Activated CD4-positive, alpha-beta T cell treated with anti-CD3 and anti-CD28 coated beads, Interleukin-10, Interleukin-2, amounts not matched to agents 100 ng/mL and 50 ng/mL, durations not matched to agents 16 hours and 8 hours (primary cell): ENCODE measurements at regions not wholly inside any gene's neighbourhood (a gene's known extent, or its start where the extent isn't known, plus 50 kb on each side); places are given as distances from the start of the nearest gene placed in this dataset.

Source experiments
- DNase-seq: peaks from one replicate; pipeline ENCODE4 v3.0.0-alpha.2; 2020

DNA sequence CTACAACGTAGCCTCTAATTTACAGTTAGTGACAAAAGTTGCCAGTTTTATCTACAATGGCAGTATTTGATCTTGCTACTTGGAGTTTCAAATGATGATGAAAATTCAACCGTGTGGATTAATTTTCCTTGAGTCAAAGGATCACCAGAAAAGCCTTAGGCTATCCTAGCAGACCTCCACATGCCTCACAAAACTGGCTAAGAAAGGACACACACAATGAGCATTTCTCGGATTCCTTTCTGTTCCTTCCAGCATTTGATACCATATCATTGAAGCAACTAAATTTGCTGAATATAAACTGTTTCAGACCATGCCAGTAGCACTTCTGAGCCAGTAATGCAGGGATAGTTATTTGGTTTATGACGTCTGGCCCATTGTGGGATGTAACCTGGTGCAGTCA lies 587.4 kb upstream of the MDFIC2 start:
- DNase-seq, result no peak

GRCh38 chr3:70890020-70890394 lies 577.6 kb upstream of the MDFIC2 start:
- DNase-seq, result no peak

GRCh38 chr3:70889162-70890019 lies 577.0 kb upstream of the MDFIC2 start:
- no peak for DNase-seq

GRCh38 chr3:70885636-70886035 lies 573.2 kb upstream of the MDFIC2 start:
- no peak for DNase-seq

GRCh38 chr3:70882104-70882503 lies 569.7 kb upstream of the MDFIC2 start:
- DNase-seq, result no peak

- DNase-seq, result no peak
Measured at GRCh38 chr3:70880421-70880820, 568.0 kb upstream of the MDFIC2 start.

DNA sequence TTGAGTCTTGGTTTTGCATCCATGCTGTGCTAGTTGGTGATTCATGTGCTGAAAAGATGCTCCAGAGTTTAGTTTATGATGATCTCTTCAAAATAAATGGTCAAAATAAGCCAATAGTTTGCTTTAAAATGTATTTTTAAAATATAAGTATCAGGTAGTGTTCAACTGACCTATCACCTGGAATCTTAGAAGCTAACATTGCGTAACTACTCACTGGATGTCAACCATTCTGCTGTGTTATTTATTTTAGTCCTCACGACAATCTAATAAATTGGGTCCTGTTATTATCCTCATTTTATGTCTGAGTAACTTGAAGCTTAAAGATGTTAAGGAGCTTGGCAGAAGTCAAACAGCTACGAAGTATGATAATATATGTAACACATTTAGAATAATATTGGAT lies 563.7 kb upstream of the MDFIC2 start:
- DNase-seq, result no peak

DNA sequence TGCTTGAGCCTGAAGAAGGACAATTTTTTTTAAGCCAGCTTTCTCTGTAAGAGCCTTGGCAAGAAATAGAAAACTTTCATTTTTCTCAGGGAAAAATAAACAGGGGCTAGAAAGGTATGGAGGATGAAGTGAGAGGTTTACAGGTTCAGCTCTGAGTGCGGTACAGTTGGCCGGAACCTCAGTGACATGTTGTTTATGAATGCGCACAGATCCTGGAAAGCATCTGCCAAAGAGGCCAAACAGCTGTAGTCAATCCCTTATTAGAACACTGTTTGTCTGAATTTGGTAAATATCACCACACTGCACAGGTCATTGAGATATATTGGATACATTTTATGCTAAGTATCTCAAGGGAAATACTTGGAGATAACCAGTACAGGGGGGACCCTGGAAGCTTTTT lies 561.8 kb upstream of the MDFIC2 start:
- DNase-seq, result no peak

DNA sequence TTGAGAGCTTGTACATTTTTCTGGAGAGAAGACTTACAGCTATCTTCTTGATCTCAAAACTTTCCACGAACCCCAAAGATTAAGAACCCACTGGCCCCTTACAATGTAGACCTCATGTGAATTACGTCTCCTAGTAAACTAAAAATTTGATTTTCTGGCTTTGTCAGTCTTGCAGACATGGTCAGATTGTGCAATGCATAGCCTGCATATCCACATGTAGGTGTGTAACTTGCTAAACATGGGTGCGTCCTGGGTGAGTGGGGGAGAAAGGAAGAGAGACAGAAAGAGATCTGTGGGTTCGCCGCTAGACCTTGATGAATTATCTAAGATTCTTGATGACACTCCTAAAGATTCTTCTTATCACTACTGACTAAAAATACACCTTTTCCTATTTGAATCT lies 561.2 kb upstream of the MDFIC2 start:
- no peak for DNase-seq

DNA sequence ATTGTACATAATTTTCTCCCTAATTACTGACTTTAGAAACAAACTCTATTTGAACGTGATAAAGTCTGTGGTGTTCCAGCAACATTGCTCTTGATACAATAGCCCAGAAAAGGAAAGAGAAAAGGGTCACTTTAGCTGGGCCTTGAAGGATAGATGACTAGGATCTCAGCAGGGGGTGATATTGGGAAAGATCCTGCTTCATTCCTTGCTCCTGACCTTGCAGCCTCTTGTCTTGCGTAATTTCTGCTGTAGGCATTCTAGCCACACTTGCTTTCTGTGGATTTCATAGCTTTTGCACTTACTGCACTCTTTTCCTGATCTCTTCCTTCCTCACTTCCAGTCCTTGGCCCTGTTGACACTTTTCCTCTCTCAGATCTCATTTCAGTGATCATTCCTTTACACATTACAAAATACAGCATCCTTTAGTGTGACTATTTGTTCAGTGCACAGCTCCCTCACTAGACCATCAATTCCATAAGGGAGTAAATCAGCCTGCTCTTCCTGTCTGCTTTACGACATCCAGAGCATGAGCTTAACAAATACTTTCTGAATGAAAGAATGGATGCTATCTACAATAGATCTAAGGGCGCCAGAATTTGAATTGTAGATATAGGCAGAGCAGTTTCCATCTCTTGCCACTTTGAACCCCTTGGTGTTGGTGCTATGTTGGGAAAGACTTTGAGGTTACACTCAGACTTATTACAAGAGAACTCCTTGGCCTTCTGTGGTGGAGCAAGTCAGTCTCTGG lies 559.6 kb upstream of the MDFIC2 start:
- DNase-seq, result no peak

DNA sequence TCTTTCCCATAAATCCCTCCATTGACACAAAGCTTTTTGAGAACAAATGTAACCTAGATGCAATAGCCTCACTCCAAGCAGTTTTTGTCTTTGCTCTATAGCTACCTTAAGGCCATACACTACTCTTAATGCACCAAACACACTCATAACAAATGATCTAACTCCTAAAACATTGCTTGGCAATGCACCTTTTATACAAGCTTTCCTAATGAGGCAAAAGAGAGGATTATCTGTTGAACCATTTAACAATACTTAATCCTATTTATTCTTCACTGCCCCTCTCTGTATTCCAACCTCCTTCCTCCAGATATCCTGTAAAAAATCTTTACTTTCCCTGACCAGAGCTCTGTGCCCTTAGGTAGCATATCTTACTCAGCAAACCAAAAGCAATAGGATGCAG lies 558.1 kb upstream of the MDFIC2 start:
- no peak for DNase-seq

DNA sequence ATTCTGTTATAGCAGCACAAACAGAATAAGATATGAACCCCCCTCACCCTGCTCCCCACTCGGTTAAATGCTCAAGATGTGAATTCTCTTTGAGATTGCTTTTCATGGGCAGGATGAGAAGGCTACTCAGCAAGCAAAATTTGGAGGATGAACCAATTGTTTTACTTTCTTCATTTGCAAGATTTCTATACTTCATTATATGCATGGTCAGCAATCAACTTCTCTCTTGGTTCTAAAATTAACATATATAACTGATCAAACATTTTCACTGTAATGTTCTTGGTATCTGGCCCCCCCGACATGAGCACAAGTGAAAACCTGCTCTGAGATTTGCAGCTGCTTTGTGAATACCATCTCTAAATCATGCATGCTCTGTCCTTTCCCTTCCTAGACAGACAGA lies 556.1 kb upstream of the MDFIC2 start:
- no peak for DNase-seq

DNA sequence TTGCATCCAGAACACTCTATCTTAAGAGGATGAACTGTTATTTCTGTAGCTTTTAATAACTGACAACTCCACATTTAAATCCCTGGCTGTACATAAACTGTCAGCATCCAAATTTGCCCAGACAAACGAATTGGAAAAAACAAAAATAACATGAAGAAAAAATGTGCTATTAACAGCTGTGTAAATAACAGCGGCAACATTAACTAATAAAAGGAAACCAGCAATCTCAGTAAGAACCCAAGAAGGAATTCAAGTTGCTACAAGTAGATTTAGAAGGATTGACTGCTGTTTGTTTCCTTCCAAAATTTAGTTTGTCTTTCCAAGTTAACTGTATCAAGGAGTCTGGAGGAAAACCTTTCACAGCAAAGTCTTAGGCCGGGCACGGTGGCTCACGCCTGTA lies 550.6 kb upstream of the MDFIC2 start:
- no peak for DNase-seq

DNA sequence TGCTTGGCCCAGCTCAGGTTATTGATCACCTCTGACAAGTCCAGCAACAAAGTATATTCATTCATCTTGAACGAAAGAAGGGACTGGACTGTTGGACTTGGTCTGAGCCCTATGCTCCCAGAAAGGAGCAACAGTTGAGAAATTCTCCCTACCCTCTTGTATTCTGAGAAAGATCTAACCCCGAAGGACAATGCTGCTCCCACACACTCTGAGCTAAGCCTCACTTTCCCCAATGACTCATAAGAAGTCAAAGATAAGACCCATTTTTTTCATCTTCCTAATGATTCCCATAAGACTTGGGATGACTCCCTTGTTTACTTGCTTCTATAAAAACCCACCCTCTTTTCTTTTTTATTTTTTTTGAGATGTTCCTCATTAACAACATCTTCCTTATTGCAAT lies 549.4 kb upstream of the MDFIC2 start:
- no peak for DNase-seq

DNA sequence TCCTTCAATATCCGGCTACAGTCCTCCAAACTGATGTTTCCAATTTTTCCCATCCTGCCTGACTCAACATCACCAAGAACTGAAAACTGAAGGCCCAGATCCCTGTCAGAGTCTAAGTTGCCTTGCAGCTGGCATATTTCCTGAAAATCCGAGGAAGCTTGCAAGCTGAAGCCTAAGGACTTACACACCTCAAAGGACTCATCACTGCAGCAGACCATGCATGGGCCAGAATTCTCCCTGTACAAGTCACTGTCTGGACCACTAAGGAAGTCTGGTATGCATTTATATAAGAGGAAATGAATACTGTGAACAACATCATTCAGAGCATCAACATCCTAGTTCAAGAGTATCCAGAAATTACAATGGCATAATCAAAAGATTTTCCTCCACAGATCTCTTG lies 548.8 kb upstream of the MDFIC2 start:
- no peak for DNase-seq

DNA sequence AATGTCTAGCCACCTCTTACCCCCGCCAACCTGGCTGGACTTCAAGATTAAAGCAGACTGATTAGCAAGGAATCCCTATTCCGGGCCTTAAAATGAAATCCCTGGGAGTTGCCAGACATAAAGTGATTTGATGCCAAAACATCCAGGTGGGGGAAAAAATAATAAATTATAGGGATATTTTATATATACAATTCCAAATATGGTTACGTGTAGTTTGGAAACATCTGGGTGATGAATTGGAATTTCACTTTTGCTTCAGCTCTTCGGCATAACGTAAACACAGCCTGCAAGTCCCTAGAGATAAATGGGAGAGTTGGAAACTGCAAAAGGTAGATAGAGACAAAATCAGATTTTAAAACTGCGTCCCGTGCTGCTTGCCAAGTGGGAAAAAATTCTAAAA lies 545.5 kb upstream of the MDFIC2 start:
- DNase-seq, result no peak

- DNase-seq, result peak; percentile 41
Measured at GRCh38 chr3:70856414-70857162, 544.1 kb upstream of the MDFIC2 start.

- DNase-seq, result no peak
Measured at GRCh38 chr3:70855149-70855548, 542.7 kb upstream of the MDFIC2 start.

GRCh38 chr3:70854108-70854507 lies 541.7 kb upstream of the MDFIC2 start:
- no peak for DNase-seq

- DNase-seq, result no peak
Measured at GRCh38 chr3:70853161-70853944, 540.9 kb upstream of the MDFIC2 start.

DNA sequence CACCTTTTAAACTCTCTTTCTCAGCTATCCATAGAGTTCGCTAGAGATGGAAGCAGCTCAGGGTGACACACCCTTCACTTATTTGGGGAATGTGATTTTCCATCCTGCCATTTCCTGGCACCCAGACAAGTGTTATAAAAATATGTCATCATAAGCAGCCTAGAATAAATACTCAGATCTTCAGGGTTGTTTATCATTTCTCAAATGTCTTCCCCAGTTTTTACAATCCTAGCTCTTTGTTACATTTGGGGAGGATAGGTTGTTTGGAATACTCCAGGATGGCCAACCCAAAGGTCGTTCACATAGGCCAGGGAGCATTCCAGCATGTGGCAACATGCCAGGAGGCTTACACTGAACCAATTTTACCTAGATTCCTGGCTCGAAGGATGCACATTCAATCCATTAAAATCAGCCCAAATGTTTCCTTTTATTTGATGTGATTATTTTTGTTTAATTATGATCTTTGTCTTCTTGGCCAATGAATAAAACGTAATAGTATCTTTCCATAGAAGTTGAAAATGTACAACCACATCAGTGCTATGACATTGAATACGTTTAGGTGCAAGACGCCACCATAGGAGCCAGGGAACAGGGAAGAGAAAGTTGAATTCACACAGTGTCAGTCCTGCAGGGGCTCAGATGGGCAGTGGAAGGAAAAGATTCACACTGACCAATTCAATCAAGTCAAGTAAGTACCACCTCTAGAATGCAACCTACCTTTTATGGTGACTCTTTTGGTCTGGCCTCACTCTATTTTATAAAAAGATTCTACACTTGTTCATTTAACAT lies 537.7 kb upstream of the MDFIC2 start:
- DNase-seq, result no peak
